Testis (tissue), 2 donors: ENCODE measurements at regions not wholly inside any gene's neighbourhood (a gene's known extent, or its start where the extent isn't known, plus 50 kb on each side); places are given as distances from the start of the nearest gene placed in this dataset.

ENCODE experiments used
- POLR2A ChIP-seq: fragments of 450-650 bp; IDR thresholded peaks from one replicate; pipeline ENCODE4 v1.6.1; 2017; ENCODE audit warnings: antibody characterized with exemption, mild to moderate bottlenecking, moderate library complexity
- TF ChIP-seq, protein P1 (sequence below), 3 experiments: fragments of 450-650 bp in 2 of 3; fragments of 200-600 bp in 1 of 3; sonication (generic) in 1 of 3; IDR thresholded peaks; one replicate each; pipeline ENCODE4 v1.5.1; 2016 to 2019; ENCODE audit warnings: antibody characterized with exemption in 3 of 3, mild to moderate bottlenecking in 2 of 3, moderate library complexity in 1 of 3

DNA sequence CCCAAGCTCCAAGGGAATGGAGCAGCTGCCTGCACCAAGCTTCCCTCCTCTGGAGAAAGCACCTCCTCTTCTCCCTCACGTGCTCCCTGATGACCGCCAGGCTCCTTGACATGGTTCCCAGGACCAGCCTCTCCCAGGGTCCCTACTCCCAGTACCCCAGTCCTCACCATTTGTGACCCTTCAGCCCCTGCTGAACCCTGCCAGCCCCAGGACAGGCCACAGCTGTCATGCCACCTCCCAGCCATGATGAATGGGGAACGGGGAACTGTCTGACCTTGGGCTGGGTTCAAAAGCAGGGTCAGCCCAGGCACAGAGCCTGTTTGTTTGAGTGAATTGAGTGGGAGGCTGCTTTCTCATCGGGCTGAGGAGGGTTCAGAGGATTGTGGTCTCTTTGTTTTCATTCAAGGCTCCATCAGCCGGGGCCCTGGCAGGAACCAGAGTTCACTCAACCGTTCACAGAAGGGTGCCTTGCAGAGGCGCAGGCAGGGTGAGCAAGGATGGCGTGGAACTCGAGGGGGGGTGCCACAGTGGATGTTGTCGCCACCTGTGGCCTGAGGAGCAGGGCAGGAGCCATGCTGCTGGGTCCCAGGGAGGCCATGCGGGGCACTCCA lies 344.5 kb upstream of the SFSWAP start:
- TF ChIP-seq, protein P1, sequence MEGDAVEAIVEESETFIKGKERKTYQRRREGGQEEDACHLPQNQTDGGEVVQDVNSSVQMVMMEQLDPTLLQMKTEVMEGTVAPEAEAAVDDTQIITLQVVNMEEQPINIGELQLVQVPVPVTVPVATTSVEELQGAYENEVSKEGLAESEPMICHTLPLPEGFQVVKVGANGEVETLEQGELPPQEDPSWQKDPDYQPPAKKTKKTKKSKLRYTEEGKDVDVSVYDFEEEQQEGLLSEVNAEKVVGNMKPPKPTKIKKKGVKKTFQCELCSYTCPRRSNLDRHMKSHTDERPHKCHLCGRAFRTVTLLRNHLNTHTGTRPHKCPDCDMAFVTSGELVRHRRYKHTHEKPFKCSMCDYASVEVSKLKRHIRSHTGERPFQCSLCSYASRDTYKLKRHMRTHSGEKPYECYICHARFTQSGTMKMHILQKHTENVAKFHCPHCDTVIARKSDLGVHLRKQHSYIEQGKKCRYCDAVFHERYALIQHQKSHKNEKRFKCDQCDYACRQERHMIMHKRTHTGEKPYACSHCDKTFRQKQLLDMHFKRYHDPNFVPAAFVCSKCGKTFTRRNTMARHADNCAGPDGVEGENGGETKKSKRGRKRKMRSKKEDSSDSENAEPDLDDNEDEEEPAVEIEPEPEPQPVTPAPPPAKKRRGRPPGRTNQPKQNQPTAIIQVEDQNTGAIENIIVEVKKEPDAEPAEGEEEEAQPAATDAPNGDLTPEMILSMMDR (IDR thresholded peaks at IDR 0.05) = no peak
- TF ChIP-seq POLR2A = no peak
